ENCODE measurements at regions not wholly inside any gene's neighbourhood (a gene's known extent, or its start where the extent isn't known, plus 50 kb on each side); places are given as distances from the start of the nearest gene placed in this dataset.

GRCh38 chr9:108746001-108746400 lies 109.8 kb downstream of the ACTL7B start:
- TF ChIP-seq POLR2AphosphoS5 (IDR thresholded peaks at IDR 0.05; ENCODE audit: low read depth, low read length), result no peak
- no peak for TF ChIP-seq CTCF (IDR thresholded peaks at IDR 0.05 in 2 of 3, conservative IDR thresholded peaks at IDR 0.05 in 1 of 3; ENCODE audit: borderline replicate concordance in 1 of 3, insufficient read depth in 1 of 3, low read depth in 2 of 3, low read length in 2 of 3)
- TF ChIP-seq ELF1 (IDR thresholded peaks at IDR 0.05; ENCODE audit: borderline replicate concordance, low read depth), result no peak
- TF ChIP-seq POLR2A (IDR thresholded peaks at IDR 0.05; ENCODE audit: borderline replicate concordance, extremely low read depth, insufficient read depth, insufficient read length), result no peak
- no peak for TF ChIP-seq YY1 (IDR thresholded peaks at IDR 0.05; ENCODE audit: extremely low read depth, insufficient replicate concordance, low read depth, low read length)
- TF ChIP-seq FOSL1 (IDR thresholded peaks at IDR 0.05; ENCODE audit: low read depth), result no peak

Data from HCT116 (cell line).